ENCODE measurements at regions not wholly inside any gene's neighbourhood (a gene's known extent, or its start where the extent isn't known, plus 50 kb on each side); places are given as distances from the start of the nearest gene placed in this dataset.

GRCh38 chr10:105774351-105774750 lies 1133.3 kb downstream of the SORCS3 start:
- Histone ChIP-seq H3K4me2 (no peak overlapping the region), H3K4me1 (no peaks in the 10 kb centered on the region), H3K4me3 (no peak overlapping the region), H3K27ac (no peak overlapping the region), H3K9me3 (no peaks in the 10 kb centered on the region)
- ATAC-seq (no peak), FAIRE-seq (no peak), DNase-seq (ENCODE audit: low read depth in 1 of 2, low spot score in 1 of 2) (no peak)
- CTCF ChIA-PET, result no interaction called here
- 31% methylated on average over 2 of the region's 2 CpGs for WGBS (ENCODE audit: missing lambda C conversion rate)
- POLR2A ChIA-PET, result no interaction called here
- no peak for TF ChIP-seq HDAC2 (IDR thresholded peaks at IDR 0.05)
- no peak for TF ChIP-seq RAD21 (conservative IDR thresholded peaks at IDR 0.05 in 1 of 2, IDR thresholded peaks at IDR 0.05 in 1 of 2)

GRCh38 chr10:105770524-105771212 lies 1129.6 kb downstream of the SORCS3 start:
- FAIRE-seq (no peak), DNase-seq (ENCODE audit: low read depth in 1 of 2, low spot score in 1 of 2) (no peak), ATAC-seq (no peak)
- ChIA-PET CTCF (interaction anchor here (1.0 kb wide), 1 partner anchor 13 kb away, joined by 3 read pairs; no protein-coding TSS in a partner anchor), POLR2A (no interaction called here)
- TF ChIP-seq NR3C1 (IDR thresholded peaks at IDR 0.05), result no peak
- no peak for TF ChIP-seq SMC3 (IDR thresholded peaks at IDR 0.05)
- no peak for TF ChIP-seq CHD4 (IDR thresholded peaks at IDR 0.05; ENCODE audit: borderline replicate concordance)
- TF ChIP-seq ELK1 (IDR thresholded peaks at IDR 0.05; ENCODE audit: low read depth, low read length), result no peak
- TF ChIP-seq HES2 (IDR thresholded peaks at IDR 0.05), result no peak
- no peak for TF ChIP-seq PBX3 (IDR thresholded peaks at IDR 0.05)
- TF ChIP-seq, protein P1, sequence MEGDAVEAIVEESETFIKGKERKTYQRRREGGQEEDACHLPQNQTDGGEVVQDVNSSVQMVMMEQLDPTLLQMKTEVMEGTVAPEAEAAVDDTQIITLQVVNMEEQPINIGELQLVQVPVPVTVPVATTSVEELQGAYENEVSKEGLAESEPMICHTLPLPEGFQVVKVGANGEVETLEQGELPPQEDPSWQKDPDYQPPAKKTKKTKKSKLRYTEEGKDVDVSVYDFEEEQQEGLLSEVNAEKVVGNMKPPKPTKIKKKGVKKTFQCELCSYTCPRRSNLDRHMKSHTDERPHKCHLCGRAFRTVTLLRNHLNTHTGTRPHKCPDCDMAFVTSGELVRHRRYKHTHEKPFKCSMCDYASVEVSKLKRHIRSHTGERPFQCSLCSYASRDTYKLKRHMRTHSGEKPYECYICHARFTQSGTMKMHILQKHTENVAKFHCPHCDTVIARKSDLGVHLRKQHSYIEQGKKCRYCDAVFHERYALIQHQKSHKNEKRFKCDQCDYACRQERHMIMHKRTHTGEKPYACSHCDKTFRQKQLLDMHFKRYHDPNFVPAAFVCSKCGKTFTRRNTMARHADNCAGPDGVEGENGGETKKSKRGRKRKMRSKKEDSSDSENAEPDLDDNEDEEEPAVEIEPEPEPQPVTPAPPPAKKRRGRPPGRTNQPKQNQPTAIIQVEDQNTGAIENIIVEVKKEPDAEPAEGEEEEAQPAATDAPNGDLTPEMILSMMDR (IDR thresholded peaks at IDR 0.05), result no peak
- TF ChIP-seq CEBPB (IDR thresholded peaks at IDR 0.05), result no peak
- TF ChIP-seq POLR2A (IDR thresholded peaks at IDR 0.05; ENCODE audit: low read length), result no peak
- TF ChIP-seq, protein P2, sequence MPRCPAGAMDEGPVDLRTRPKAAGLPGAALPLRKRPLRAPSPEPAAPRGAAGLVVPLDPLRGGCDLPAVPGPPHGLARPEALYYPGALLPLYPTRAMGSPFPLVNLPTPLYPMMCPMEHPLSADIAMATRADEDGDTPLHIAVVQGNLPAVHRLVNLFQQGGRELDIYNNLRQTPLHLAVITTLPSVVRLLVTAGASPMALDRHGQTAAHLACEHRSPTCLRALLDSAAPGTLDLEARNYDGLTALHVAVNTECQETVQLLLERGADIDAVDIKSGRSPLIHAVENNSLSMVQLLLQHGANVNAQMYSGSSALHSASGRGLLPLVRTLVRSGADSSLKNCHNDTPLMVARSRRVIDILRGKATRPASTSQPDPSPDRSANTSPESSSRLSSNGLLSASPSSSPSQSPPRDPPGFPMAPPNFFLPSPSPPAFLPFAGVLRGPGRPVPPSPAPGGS (IDR thresholded peaks at IDR 0.05), result no peak
- TF ChIP-seq HDAC2 (IDR thresholded peaks at IDR 0.05), result no peak
- TF ChIP-seq USF2 (IDR thresholded peaks at IDR 0.05), result no peak
- H3K4me2 ChIP-seq, result no peak overlapping the region
- H3K27ac ChIP-seq, result no peak overlapping the region
- H3K4me3 ChIP-seq, result no peak overlapping the region
- WGBS (ENCODE audit: missing lambda C conversion rate), result 0% methylated on average over 2 of the region's 2 CpGs
- no peaks in the 10 kb centered on the region for H3K9me3 ChIP-seq
- H3K4me1 ChIP-seq, result no peaks in the 10 kb centered on the region

- ATAC-seq, result no peak
- no peak for DNase-seq (ENCODE audit: low read depth in 1 of 2, low spot score in 1 of 2)
- Histone ChIP-seq H3K4me3 (no peak overlapping the region), H3K9me3 (no peaks in the 10 kb centered on the region), H3K27ac (no peak overlapping the region), H3K4me1 (no peaks in the 10 kb centered on the region), H3K4me2 (no peak overlapping the region)
- ChIA-PET CTCF (no interaction called here), POLR2A (no interaction called here)
- 3% methylated on average over 6 of the region's 6 CpGs for WGBS (ENCODE audit: missing lambda C conversion rate)
- no peak for FAIRE-seq
- TF ChIP-seq, protein P2 (IDR thresholded peaks at IDR 0.05), result no peak
- TF ChIP-seq FOSB (CRISPR knock-in tag; IDR thresholded peaks at IDR 0.05), result no peak
Measured at GRCh38 chr10:105769248-105770184, 1128.4 kb downstream of the SORCS3 start.
